Bone marrow (tissue), 2 donors: ENCODE measurements at regions not wholly inside any gene's neighbourhood (a gene's known extent, or its start where the extent isn't known, plus 50 kb on each side); places are given as distances from the start of the nearest gene placed in this dataset.
"Not testable (repeated sequence)": the region's sequence is repeated elsewhere in the genome, so short reads cannot be mapped to it uniquely, and the experiment has no call there.

Experiments used
- DNase-seq, 2 donors: peaks; one replicate each; lab custom pipeline; 2025; lab: John Stamatoyannopoulos, UW

GRCh38 chr22:26922806-26923205 is 265.4 kb downstream of the MIAT start:
- no peak for DNase-seq

GRCh38 chr22:26923531-26923930 is 266.1 kb downstream of the MIAT start:
- no peak for DNase-seq

DNA sequence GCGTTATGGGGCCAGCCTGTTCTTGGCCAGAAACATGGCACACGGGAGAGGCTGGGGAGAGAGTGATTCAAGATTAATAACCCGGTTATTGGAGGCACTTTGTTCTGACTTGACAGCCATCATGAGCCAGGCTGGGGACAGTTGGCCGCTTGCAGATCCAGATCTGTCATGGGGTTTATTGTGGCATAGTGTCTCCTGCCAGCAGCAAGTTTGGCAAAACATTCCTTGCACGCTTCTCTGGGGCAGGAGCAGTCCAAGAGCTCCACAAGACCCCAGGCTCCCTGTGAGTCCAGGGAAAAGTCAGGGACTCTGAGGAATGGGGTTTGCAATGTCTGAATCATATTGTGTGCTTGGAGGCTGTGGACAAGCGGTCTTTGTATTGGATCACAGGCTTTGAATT is 270.4 kb downstream of the MIAT start:
- no peak for DNase-seq

DNA sequence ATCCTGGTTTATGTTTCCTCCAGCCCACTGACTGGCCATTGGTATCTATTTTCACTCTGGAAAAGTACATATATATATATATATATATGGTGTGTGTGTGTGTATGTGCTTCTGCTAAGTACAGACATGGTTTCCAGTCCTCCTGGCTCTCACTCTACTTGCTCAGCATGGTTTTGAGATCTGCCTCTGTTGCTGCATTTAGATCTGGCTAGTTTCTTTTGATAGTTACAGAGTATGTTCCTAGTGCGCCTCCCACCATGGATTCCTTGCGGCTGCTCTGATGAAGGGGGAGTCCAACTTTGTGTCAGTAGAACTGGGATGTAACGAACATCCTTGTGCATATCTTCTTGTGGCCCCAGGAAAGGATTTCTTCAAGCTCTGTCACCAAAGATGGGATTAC is 274.1 kb downstream of the MIAT start:
- DNase-seq: no peak

GRCh38 chr22:26933105-26933590 is 275.8 kb downstream of the MIAT start:
- DNase-seq: no peak

- DNase-seq: no peak
These were observed 279.8 kb downstream of the MIAT start for GRCh38 chr22:26937213-26937612.

DNA sequence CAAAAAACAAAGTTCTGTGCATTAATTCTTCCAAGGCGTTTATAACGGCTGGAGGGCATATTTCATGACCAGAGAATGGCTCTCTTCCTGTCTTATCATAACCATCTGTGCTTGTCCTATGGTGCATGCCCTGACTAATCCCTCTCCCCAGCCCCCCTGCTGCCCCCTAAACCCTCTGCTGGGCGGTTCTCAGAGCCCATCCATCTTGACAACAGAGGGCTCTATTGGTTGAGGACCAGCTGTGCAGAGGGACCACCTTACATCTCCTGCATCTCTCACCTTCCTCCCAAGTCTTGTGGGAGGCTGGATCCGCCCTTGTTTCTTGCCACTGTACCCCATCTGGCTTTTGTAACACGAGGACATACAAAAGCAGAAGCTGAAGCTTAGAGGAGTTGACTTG is 282.1 kb downstream of the MIAT start:
- no peak for DNase-seq

DNA sequence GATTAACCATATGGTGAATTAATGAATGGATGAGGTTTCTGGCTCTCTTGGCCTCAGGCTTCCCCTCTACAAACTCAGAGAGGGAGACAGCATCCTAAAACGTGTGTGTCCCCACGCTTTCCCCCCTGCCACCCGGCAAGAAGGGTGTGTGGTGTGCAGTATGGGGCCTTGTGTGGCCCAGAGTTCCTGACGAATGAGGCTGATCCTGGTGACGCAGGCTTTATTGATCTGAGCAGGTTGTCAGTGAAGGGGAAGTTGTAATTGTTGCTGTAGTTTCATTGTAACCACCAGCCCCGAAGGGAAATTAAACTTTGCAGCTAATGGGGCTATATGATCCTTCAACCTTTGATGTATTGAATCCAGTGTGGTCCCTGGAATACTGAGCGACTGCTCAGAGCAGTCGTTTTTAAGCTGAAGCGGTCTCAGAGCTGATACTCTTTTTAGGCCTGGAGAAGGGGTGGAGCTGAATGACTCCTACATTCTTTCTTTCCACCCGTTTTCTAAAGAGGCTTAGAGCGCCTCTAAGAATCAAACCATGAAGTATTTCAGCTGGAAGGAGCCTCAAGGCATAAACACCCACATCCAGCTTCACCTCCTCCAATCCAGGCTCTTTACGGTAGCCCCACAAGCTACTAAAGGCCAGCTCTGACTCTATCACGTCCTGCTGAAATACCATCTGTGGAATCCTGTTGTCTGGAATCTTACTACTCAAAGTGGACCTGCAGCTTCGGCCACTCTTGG is 284.7 kb downstream of the MIAT start:
- DNase-seq: no peak

DNA sequence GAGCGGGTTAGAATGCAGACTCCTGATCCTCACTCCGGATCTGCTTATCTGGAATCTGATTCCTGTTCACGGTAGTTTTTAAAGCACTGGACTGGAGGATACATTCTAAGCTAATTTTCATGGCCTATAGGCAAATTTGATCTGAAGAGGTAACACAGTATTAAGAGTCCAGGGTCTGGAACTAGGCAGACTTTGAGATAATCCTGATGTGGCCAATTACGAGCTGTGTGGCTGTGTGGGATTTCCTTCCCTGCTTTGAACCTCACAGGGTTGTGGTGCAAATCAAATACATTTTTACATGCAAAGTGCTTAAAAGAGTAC is 285.2 kb downstream of the MIAT start:
- no peak for DNase-seq

DNA sequence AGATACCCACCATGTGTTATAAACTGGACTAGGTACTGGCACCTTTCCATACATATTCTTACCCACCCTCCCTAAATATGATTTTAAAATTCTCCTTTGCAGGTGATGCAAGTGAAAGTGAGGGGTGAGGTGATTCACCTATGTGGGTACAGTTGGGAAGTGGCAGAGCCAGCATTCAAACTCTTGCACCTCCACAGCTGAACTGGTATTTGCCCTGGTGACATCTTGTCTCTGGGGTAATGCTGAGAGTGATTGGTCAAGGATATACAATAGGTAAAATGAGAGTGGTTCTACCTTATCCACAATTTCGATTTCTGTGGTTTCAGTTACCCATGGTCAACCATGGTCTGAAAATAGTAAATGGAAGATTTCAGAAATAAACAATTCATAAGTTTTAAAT is 288.2 kb downstream of the MIAT start:
- DNase-seq: no peak

GRCh38 chr22:26949193-26949592 is 291.8 kb downstream of the MIAT start:
- DNase-seq: peak in 1 of 2 donors; percentile 1

DNA sequence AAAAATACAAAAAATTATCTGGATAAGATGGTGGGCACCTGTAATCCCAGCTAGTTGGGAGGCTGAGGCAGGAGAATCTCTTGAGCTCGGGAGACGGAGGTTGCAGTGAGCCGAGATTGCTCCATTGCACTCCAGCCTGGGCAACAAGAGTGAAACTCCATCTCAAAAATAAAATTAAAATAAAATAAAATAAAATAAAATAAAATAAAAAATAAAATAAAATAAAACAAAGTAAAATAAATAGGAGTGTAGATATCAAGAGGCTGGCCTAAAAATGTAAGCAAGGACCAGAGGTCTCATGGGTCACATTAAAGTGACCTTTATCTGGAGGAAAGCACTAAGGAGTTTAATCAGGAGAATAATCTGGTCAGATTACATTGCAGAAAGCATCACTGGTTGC is 293.8 kb downstream of the MIAT start:
- DNase-seq: not testable (repeated sequence)

- DNase-seq: no peak
These were observed 294.6 kb downstream of the MIAT start for GRCh38 chr22:26952004-26952403.

DNA sequence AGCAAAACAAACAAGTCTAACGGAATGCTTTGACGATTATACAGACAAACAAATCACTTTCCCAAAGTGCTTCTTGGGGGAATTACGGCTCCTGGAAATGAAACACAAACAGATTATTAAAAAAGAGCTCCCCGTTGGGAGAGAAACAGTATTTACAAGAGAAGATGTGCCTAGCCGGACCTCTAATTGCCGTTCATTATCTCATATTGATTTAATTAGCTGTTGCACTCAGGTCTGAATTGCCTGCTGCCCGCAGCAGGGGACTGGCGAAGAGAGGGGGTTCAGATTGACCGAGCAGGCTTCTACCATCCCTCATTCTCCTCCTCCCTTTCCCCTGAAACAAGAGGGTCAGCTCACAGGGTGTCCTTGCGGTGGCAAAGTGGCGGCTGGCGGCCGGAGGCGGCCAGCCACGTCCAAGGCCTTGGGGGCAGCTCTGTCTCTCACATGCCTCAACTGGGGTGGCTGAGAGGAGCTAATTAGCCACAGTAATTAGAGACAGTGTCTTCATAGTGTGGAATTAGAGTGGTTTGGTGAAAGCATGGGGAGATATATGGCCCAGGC is 295.1 kb downstream of the MIAT start:
- DNase-seq: no peak

GRCh38 chr22:26953012-26953883 is 295.9 kb downstream of the MIAT start:
- DNase-seq: no peak

- no peak for DNase-seq
These were observed 299.0 kb downstream of the MIAT start for GRCh38 chr22:26956371-26956770.

DNA sequence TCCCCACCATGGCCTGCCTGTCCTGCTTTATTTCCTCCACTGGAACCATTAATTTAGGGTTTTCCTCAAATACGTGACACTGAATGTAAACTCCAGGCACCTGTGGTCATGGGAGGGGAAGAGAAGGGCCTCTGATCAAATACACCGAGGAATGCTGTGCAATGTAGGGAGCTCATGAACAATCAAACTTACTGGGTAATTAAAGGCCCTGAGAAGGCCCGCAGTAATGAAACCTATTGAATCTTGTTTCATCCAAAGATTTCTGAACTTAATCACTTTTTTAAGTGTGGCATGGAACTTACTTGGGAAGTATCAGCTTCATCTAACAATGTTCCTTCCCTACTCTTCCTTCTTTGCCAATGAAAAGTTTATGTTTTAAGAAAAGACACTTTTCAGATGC is 299.8 kb downstream of the MIAT start:
- DNase-seq: no peak

DNA sequence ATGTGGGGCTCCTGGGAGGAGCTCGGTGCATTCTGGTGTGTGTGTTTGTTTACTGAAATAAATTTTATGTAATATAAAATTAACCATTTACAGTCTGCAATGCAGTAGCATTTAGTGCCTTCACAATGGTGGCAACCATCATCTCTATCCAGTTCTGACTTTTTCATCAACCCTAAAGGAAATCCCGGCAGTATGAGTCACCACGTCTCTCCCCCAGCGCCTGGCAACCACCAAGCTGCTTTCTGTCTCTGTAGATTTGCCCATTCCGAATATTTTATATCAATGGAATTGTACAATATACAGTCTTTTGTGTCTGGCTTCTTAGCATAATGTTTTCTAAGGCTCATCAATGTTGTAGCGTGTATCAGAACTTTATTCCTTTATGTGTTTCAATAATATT is 300.5 kb downstream of the MIAT start:
- DNase-seq: no peak

DNA sequence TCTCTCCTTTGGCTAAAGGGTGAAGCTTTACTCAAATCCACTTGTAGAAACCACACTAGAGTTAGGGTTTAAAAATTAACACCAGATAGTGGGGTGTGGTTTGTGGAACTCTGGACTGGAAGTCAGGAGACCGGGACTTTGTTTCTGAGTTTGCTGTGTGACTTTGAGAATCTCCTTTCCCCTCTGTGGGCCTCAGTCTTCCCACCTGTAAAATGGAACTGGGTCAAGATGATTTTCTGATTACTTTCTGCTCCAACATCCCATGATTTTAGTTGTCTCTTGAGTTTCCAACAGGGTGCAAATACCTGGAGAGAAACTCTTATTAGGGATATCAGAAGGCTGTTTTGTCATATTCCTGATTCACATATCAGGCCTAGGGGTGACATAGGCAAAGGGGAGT is 301.0 kb downstream of the MIAT start:
- DNase-seq: no peak

GRCh38 chr22:26964642-26965041 is 307.3 kb downstream of the MIAT start:
- DNase-seq: no peak

- DNase-seq: no peak
These were observed 309.9 kb downstream of the MIAT start for GRCh38 chr22:26967282-26967681.

DNA sequence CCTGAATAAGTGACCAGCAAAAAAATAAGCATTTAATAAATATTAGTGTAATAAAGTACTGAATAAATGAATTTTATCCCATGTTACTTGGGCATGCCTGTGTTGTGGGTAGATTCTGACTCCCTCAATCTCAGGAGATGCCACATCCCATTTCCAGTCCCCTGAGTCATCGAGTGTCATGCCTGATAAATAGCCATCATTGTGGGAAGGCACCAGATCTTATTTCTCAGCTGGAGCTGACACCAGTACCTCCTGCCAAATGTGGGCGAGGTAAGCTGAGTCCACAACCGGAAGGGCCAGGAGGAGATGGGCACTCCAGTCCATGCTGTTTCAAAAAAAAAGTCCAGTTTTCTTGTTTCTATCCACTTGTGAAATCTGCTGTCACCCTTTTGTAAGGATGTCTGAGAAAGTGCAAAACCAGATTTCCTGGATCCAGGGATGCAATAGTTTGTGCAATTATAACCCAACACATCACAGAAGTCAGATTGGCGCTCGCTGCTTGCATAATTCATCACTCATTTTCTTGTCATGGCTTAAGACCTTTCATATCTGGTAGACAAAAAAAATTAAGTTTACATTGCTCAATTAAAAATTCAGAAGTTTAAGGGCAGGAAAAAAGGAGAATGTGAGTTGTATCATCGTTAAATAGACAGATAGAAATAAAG is 311.6 kb downstream of the MIAT start:
- DNase-seq: no peak
